ENCODE measurements at regions not wholly inside any gene's neighbourhood (a gene's known extent, or its start where the extent isn't known, plus 50 kb on each side); places are given as distances from the start of the nearest gene placed in this dataset.
"Not testable (repeated sequence)": the region's sequence is repeated elsewhere in the genome, so short reads cannot be mapped to it uniquely, and the experiment has no call there.

DNA sequence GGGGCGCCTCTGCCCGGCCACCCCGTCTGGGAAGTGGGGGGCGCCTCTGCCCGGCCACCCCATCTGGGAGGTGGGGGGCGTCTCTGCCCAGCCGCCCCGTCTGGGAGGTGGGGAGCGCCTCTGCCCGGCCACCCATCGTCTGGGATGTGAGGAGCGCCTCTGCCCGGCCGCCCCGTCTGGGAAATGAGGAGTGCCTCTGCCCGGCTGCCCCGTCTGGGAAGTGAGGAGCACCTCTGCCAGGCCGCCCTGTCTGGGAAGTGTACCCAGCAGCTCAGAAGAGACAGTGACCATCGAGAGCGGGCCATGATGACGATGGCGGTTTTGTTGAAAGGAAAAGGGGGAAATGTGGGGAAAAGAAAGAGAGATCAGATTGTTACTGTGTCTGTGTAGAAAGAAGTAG, 249.2 kb upstream of the USP15 start:
- not testable (repeated sequence) for TF ChIP-seq CTCF (IDR thresholded peaks at IDR 0.05); ZNF423 (CRISPR knock-in tag; IDR thresholded peaks at IDR 0.05)
